ENCODE measurements at regions not wholly inside any gene's neighbourhood (a gene's known extent, or its start where the extent isn't known, plus 50 kb on each side); places are given as distances from the start of the nearest gene placed in this dataset.

- TF ChIP-seq CTCF (conservative IDR thresholded peaks at IDR 0.05; ENCODE audit: low read depth): no peak
- no peak overlapping the region for H3K27ac ChIP-seq
- POLR2A ChIA-PET (ENCODE audit: low non-redundant PET): no interaction called here
- CTCF ChIA-PET: no interaction called here
- DNase-seq (ENCODE audit: low spot score): no peak
Measured at GRCh38 chr15:26097216-26097615, 234.1 kb upstream of the ATP10A start.

GRCh38 chr15:26096581-26096980, 233.5 kb upstream of the ATP10A start:
- no peak for DNase-seq (ENCODE audit: low spot score)
- ChIA-PET CTCF (no interaction called here), POLR2A (ENCODE audit: low non-redundant PET) (no interaction called here)
- TF ChIP-seq CTCF (conservative IDR thresholded peaks at IDR 0.05; ENCODE audit: low read depth): no peak
- no peak overlapping the region for H3K27ac ChIP-seq

- CTCF ChIA-PET: interaction anchor here (0.6 kb wide), 1 partner anchor 146 kb away, joined by 4 read pairs; no protein-coding TSS in a partner anchor
- POLR2A ChIA-PET (ENCODE audit: low non-redundant PET): no interaction called here
- no peak for TF ChIP-seq CTCF (conservative IDR thresholded peaks at IDR 0.05; ENCODE audit: low read depth)
- no peak for DNase-seq (ENCODE audit: low spot score)
- H3K27ac ChIP-seq: no peak overlapping the region
Measured at GRCh38 chr15:26095710-26096330, 232.7 kb upstream of the ATP10A start.

- CTCF ChIA-PET: no interaction called here
- POLR2A ChIA-PET (ENCODE audit: low non-redundant PET): no interaction called here
- H3K27ac ChIP-seq: no peak overlapping the region
- no peak for DNase-seq (ENCODE audit: low spot score)
- TF ChIP-seq CTCF (conservative IDR thresholded peaks at IDR 0.05; ENCODE audit: low read depth): no peak
Measured at GRCh38 chr15:26091184-26091583, 228.1 kb upstream of the ATP10A start.

GRCh38 chr15:26087881-26088280, 224.8 kb upstream of the ATP10A start:
- no peak for DNase-seq (ENCODE audit: low spot score)
- no peak overlapping the region for H3K27ac ChIP-seq
- CTCF ChIA-PET: interaction anchor here (0.6 kb wide), 1 partner anchor 491 kb away, joined by 5 read pairs; no protein-coding TSS in a partner anchor
- TF ChIP-seq CTCF (conservative IDR thresholded peaks at IDR 0.05; ENCODE audit: low read depth): no peak
- POLR2A ChIA-PET (ENCODE audit: low non-redundant PET): no interaction called here

- DNase-seq (ENCODE audit: low spot score): peak; percentile 36
- no peak overlapping the region for H3K27ac ChIP-seq
- no peak for TF ChIP-seq CTCF (conservative IDR thresholded peaks at IDR 0.05; ENCODE audit: low read depth)
- ChIA-PET CTCF (no interaction called here), POLR2A (ENCODE audit: low non-redundant PET) (no interaction called here)
Measured at GRCh38 chr15:26087395-26087794, 224.3 kb upstream of the ATP10A start.
